Natural killer cell (primary cell): ENCODE measurements at regions not wholly inside any gene's neighbourhood (a gene's known extent, or its start where the extent isn't known, plus 50 kb on each side); places are given as distances from the start of the nearest gene placed in this dataset.

ENCODE experiments used
- ATAC-seq, 3 donors: fragments of 150-1000 bp in 2 of 3; fragments of 200-7000 bp in 1 of 3; cut with Tn5 transposase; 1 replicate in 1 of 3; 2 replicates in 2 of 3; pipeline ENCODE4 v1.10.0; 2021; ENCODE audit warnings: mild to moderate bottlenecking in 2 of 3, moderate library complexity in 2 of 3
- DNase-seq, 2 donors: peaks; one replicate each; pipeline versions ENCODE4 v3.0.0 to v3.0.0-alpha.2; 2013 to 2021; ENCODE audit warnings: mixed read lengths in 1 of 2
- H3K27ac ChIP-seq: one replicate; pipeline ENCODE4 v1.5.1; 2013; ENCODE audit warnings: mild to moderate bottlenecking, low read length
- H3K27me3 ChIP-seq: one replicate; pipeline ENCODE4 v1.6.1; 2013; ENCODE audit warnings: low read length; ENCODE audit not compliant: control insufficient read depth, insufficient read depth
- H3K36me3 ChIP-seq: one replicate; pipeline ENCODE4 v1.6.1; 2013; ENCODE audit warnings: low read length; ENCODE audit not compliant: control insufficient read depth, insufficient read depth
- H3K4me1 ChIP-seq: one replicate; pipeline ENCODE4 v1.6.1; 2013; ENCODE audit warnings: low read length; ENCODE audit not compliant: control insufficient read depth, insufficient read depth
- H3K4me3 ChIP-seq: one replicate; pipeline ENCODE4 v1.5.1; 2013; ENCODE audit warnings: low read length
- H3K9me3 ChIP-seq: one replicate; pipeline ENCODE4 v1.6.1; 2013; ENCODE audit warnings: low read length; ENCODE audit not compliant: control insufficient read depth, insufficient read depth
- H3K27ac Mint-ChIP-seq, 2 donors: one replicate each; pipeline ENCODE4 v1.8.0; 2022; ENCODE audit warnings: mild to moderate bottlenecking in 2 of 2, mixed read lengths in 2 of 2, moderate library complexity in 1 of 2
- H3K27me3 Mint-ChIP-seq, 2 donors: one replicate each; pipeline ENCODE4 v1.8.0; 2022; ENCODE audit warnings: low read depth in 2 of 2, mixed read lengths in 2 of 2
- H3K36me3 Mint-ChIP-seq: one replicate; pipeline ENCODE4 v1.8.0; 2022; ENCODE audit warnings: mixed read lengths
- H3K4me1 Mint-ChIP-seq, 2 donors: one replicate each; pipeline ENCODE4 v1.8.0; 2022; ENCODE audit warnings: mixed read lengths in 2 of 2
- H3K4me3 Mint-ChIP-seq: one replicate; pipeline ENCODE4 v1.8.0; 2022; ENCODE audit warnings: mild to moderate bottlenecking, moderate library complexity, mixed read lengths
- H3K9me3 Mint-ChIP-seq, 2 donors: one replicate each; pipeline ENCODE4 v1.8.0; 2022; ENCODE audit warnings: mixed read lengths in 2 of 2
- CTCF ChIP-seq: fragments of 200-600 bp; IDR thresholded peaks from one replicate; pipeline ENCODE4 v1.8.0; 2022; ENCODE audit warnings: antibody characterized with exemption
- WGBS: methylation state at CpG from one replicate; pipeline ENCODE4 v1.1.7; 2013; ENCODE audit warnings: missing lambda C conversion rate; ENCODE audit not compliant: insufficient coverage; 5-methylcytosine and 5-hydroxymethylcytosine counted together
- intact Hi-C: fragments of 100-400 bp; cut with micrococcal nuclease; formaldehyde crosslinking; loops from one replicate; pipeline ENCODE4 v1.14.2; 2022

DNA sequence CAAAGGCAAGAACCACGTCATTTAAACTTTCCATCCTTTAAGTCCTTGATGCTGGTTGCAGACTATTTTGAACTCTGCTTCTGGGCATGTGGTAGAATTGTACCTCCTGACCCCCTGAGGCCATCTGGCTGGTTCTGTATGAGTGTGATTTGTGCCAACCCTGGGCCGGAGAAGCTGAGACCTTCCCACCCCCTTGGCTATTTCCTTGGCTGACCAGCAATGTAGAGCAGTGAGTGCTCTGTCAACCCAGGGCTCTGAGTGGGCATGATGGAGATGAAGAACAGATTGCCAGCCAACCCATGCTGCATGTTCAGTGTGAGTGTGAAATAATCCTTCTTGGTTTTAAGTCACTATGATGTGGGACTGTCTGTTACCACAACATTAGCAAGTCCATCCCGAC is 82.1 kb upstream of the RASGRP1 start:
- no peaks in the 10 kb centered on the region for H3K36me3 ChIP-seq
- Mint-ChIP-seq H3K4me1 (peaks cover 58 to 59% of the 10 kb centered on the region in 2 donors), H3K36me3 (no peaks in the 10 kb centered on the region), H3K9me3 (no peaks in the 10 kb centered on the region), H3K27ac (no peak overlapping the region), H3K4me3 (no peak overlapping the region), H3K27me3 (no peaks in the 10 kb centered on the region)
- no peak for TF ChIP-seq CTCF
- WGBS = 71% methylated on average over 3 of the region's 3 CpGs
- H3K4me1 ChIP-seq = peaks cover 29% of the 10 kb centered on the region
- H3K9me3 ChIP-seq = no peaks in the 10 kb centered on the region
- DNase-seq = no peak
- ATAC-seq = no peak
- H3K27me3 ChIP-seq = no peaks in the 10 kb centered on the region
- H3K4me3 ChIP-seq = no peak overlapping the region
- no peak overlapping the region for H3K27ac ChIP-seq
- intact Hi-C loops = no loop called here

GRCh38 chr15:38647683-38648082 is 83.1 kb upstream of the RASGRP1 start:
- no peaks in the 10 kb centered on the region for H3K36me3 Mint-ChIP-seq
- Histone ChIP-seq H3K27me3 (no peaks in the 10 kb centered on the region), H3K36me3 (no peaks in the 10 kb centered on the region), H3K4me3 (no peak overlapping the region), H3K9me3 (no peaks in the 10 kb centered on the region), H3K27ac (no peak overlapping the region), H3K4me1 (peaks cover 36% of the 10 kb centered on the region)
- no peak for TF ChIP-seq CTCF
- H3K27ac Mint-ChIP-seq = peak overlapping the region; percentile 19 to 25
- H3K4me1 Mint-ChIP-seq = peaks cover 63 to 64% of the 10 kb centered on the region in 2 donors
- DNase-seq = no peak
- no peak overlapping the region for H3K4me3 Mint-ChIP-seq
- ATAC-seq = no peak
- H3K27me3 Mint-ChIP-seq = no peaks in the 10 kb centered on the region
- intact Hi-C loops = no loop called here
- H3K9me3 Mint-ChIP-seq = no peaks in the 10 kb centered on the region

- intact Hi-C loops = no loop called here
- Mint-ChIP-seq H3K4me1 (peaks cover 63 to 65% of the 10 kb centered on the region in 2 donors), H3K27ac (peak overlapping the region; percentile 19 to 96), H3K9me3 (no peaks in the 10 kb centered on the region), H3K4me3 (no peak overlapping the region), H3K27me3 (no peaks in the 10 kb centered on the region), H3K36me3 (no peaks in the 10 kb centered on the region)
- no peaks in the 10 kb centered on the region for H3K9me3 ChIP-seq
- WGBS = 92% methylated on average over 10 of the region's 10 CpGs
- ATAC-seq = no peak
- H3K4me3 ChIP-seq = no peak overlapping the region
- H3K27ac ChIP-seq = no peak overlapping the region
- H3K36me3 ChIP-seq = no peaks in the 10 kb centered on the region
- peaks cover 40% of the 10 kb centered on the region for H3K4me1 ChIP-seq
- TF ChIP-seq CTCF = no peak
- H3K27me3 ChIP-seq = no peaks in the 10 kb centered on the region
- no peak for DNase-seq
Measured at GRCh38 chr15:38648121-38648843, 83.7 kb upstream of the RASGRP1 start.

DNA sequence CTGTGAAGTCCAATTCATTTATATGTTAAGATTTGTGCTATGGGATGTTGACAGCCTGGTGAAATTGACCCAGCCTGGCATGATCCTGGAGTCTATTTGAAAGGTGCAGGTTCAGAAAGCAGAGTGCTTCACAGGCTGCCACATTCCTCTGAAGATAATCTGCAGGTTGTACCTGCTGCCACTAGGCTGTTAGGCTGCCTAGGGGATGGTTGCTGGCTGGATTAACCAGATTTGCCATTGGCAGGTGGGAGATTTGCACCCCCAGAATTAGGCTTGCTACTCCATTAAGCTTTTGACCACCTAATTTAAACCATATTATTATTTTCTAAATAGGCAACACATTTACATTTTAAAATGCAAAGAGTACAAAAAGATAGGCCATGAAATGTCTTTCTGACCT is 85.8 kb upstream of the RASGRP1 start:
- no peak for ATAC-seq
- H3K4me1 ChIP-seq = peaks cover 52% of the 10 kb centered on the region
- Mint-ChIP-seq H3K4me3 (peak overlapping the region; percentile 49), H3K36me3 (no peaks in the 10 kb centered on the region), H3K4me1 (peaks cover 67 to 72% of the 10 kb centered on the region in 2 donors), H3K9me3 (no peaks in the 10 kb centered on the region), H3K27ac (peak overlapping the region; percentile 95 to 96), H3K27me3 (no peaks in the 10 kb centered on the region)
- no peaks in the 10 kb centered on the region for H3K36me3 ChIP-seq
- H3K4me3 ChIP-seq = no peak overlapping the region
- H3K27ac ChIP-seq = peak overlapping the region; percentile 75
- DNase-seq = peak in 1 of 2 donors; percentile 42
- TF ChIP-seq CTCF = no peak
- intact Hi-C loops = no loop called here
- no peaks in the 10 kb centered on the region for H3K9me3 ChIP-seq
- no peaks in the 10 kb centered on the region for H3K27me3 ChIP-seq
